ENCODE measurements at regions not wholly inside any gene's neighbourhood (a gene's known extent, or its start where the extent isn't known, plus 50 kb on each side); places are given as distances from the start of the nearest gene placed in this dataset.

GRCh38 chr2:173678186-173678585 lies 287.0 kb downstream of the SP3 start:
- TF ChIP-seq, protein P1, sequence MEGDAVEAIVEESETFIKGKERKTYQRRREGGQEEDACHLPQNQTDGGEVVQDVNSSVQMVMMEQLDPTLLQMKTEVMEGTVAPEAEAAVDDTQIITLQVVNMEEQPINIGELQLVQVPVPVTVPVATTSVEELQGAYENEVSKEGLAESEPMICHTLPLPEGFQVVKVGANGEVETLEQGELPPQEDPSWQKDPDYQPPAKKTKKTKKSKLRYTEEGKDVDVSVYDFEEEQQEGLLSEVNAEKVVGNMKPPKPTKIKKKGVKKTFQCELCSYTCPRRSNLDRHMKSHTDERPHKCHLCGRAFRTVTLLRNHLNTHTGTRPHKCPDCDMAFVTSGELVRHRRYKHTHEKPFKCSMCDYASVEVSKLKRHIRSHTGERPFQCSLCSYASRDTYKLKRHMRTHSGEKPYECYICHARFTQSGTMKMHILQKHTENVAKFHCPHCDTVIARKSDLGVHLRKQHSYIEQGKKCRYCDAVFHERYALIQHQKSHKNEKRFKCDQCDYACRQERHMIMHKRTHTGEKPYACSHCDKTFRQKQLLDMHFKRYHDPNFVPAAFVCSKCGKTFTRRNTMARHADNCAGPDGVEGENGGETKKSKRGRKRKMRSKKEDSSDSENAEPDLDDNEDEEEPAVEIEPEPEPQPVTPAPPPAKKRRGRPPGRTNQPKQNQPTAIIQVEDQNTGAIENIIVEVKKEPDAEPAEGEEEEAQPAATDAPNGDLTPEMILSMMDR (IDR thresholded peaks at IDR 0.05) = no peak
- no peak for TF ChIP-seq POLR2A (IDR thresholded peaks at IDR 0.05)
